CD14-positive monocyte (primary cell): ENCODE measurements at regions not wholly inside any gene's neighbourhood (a gene's known extent, or its start where the extent isn't known, plus 50 kb on each side); places are given as distances from the start of the nearest gene placed in this dataset.

Experiments used
- DNase-seq, 3 donors: peaks; one replicate each; pipeline ENCODE4 v3.0.0-alpha.2; 2011 to 2022
- H2AFZ ChIP-seq: 2 replicates; pipeline ENCODE4 v1.6.0; 2012; ENCODE audit warnings: mild to moderate bottlenecking, low read depth, low read length, inconsistent platforms; ENCODE audit not compliant: insufficient read depth, poor library complexity, severe bottlenecking
- H3K27ac ChIP-seq, 2 donors: 1 replicate in 1 of 2; 2 replicates in 1 of 2; pipeline ENCODE4 v1.5.1; 2012 to 2013; ENCODE audit warnings: low read length in 2 of 2, control low read depth in 1 of 2, inconsistent platforms in 1 of 2, low read depth in 1 of 2, mild to moderate bottlenecking in 1 of 2
- H3K27me3 ChIP-seq, 2 donors: one replicate each; pipeline versions ENCODE4 v1.6.0 to v1.6.1; 2011 to 2013; ENCODE audit warnings: low read length in 2 of 2; ENCODE audit not compliant: control insufficient read depth in 2 of 2, insufficient read depth in 2 of 2
- H3K36me3 ChIP-seq, 2 donors: replicated peaks in 1 of 2; 1 replicate in 1 of 2; 2 replicates in 1 of 2; pipeline versions ENCODE4 v1.5.1 to v1.6.1; 2012 to 2013; ENCODE audit warnings: low read length in 2 of 2, control low read depth in 1 of 2, inconsistent platforms in 1 of 2, mild to moderate bottlenecking in 1 of 2; ENCODE audit not compliant: insufficient read depth in 2 of 2, control insufficient read depth in 1 of 2
- H3K4me1 ChIP-seq, 2 donors: 1 replicate in 1 of 2; 2 replicates in 1 of 2; pipeline versions ENCODE4 v1.5.1 to v1.6.1; 2012 to 2013; ENCODE audit warnings: low read length in 2 of 2, control low read depth in 1 of 2, inconsistent platforms in 1 of 2, mild to moderate bottlenecking in 1 of 2, moderate library complexity in 1 of 2; ENCODE audit not compliant: insufficient read depth in 2 of 2, control insufficient read depth in 1 of 2
- H3K4me2 ChIP-seq: replicated peaks from 2 replicates; pipeline ENCODE3; 2012; ENCODE audit warnings: low read length, moderate library complexity, mild to moderate bottlenecking; ENCODE audit not compliant: poor library complexity, severe bottlenecking; ENCODE audit errors: extremely low read depth
- H3K4me3 ChIP-seq, 3 experiments: fragments of 200-600 bp in 1 of 3; sonication (generic) in 1 of 3; replicated peaks in 1 of 3; 1 replicate in 2 of 3; 2 replicates in 1 of 3; pipeline ENCODE4 v1.5.1; 2011 to 2013; ENCODE audit warnings: low read length in 3 of 3, mild to moderate bottlenecking in 3 of 3, control low read depth in 2 of 3, low read depth in 2 of 3, inconsistent platforms in 1 of 3, moderate library complexity in 1 of 3
- H3K79me2 ChIP-seq: 2 replicates; pipeline ENCODE4 v1.6.0; 2012; ENCODE audit warnings: mild to moderate bottlenecking, control low read depth, inconsistent platforms, low read length, moderate library complexity; ENCODE audit not compliant: insufficient read depth
- H3K9ac ChIP-seq: 2 replicates; pipeline ENCODE4 v1.6.0; 2017; ENCODE audit warnings: low read length, mild to moderate bottlenecking; ENCODE audit not compliant: insufficient read depth, poor library complexity, severe bottlenecking
- H3K9me3 ChIP-seq, 2 donors: replicated peaks in 1 of 2; 1 replicate in 1 of 2; 2 replicates in 1 of 2; pipeline versions ENCODE4 v1.5.1 to v1.6.1; 2012 to 2013; ENCODE audit warnings: low read length in 2 of 2, control low read depth in 1 of 2; ENCODE audit not compliant: control insufficient read depth in 1 of 2, insufficient read depth in 1 of 2
- H4K20me1 ChIP-seq: 2 replicates; pipeline ENCODE4 v1.6.0; 2012; ENCODE audit warnings: mild to moderate bottlenecking, low read length, control low read depth, moderate library complexity; ENCODE audit not compliant: insufficient read depth
- H3K27ac Mint-ChIP-seq, 7 donors: one replicate each; pipeline ENCODE4 v1.8.0; 2020; ENCODE audit warnings: mild to moderate bottlenecking in 7 of 7, mixed read lengths in 7 of 7, moderate library complexity in 6 of 7, inconsistent platforms in 2 of 7
- H3K27me3 Mint-ChIP-seq, 3 donors: one replicate each; pipeline ENCODE4 v1.8.0; 2021 to 2022; ENCODE audit warnings: low read depth in 3 of 3, mild to moderate bottlenecking in 3 of 3, mixed read lengths in 3 of 3, moderate library complexity in 3 of 3, inconsistent platforms in 1 of 3
- H3K36me3 Mint-ChIP-seq, 2 donors: one replicate each; pipeline ENCODE4 v1.8.0; 2020; ENCODE audit warnings: mixed read lengths in 2 of 2, inconsistent platforms in 1 of 2, mild to moderate bottlenecking in 1 of 2
- H3K4me1 Mint-ChIP-seq: one replicate; pipeline ENCODE4 v1.8.0; 2020; ENCODE audit warnings: mild to moderate bottlenecking, mixed read lengths
- H3K4me3 Mint-ChIP-seq, 2 donors: one replicate each; pipeline ENCODE4 v1.8.0; 2020; ENCODE audit warnings: mild to moderate bottlenecking in 2 of 2, mixed read lengths in 2 of 2, moderate library complexity in 1 of 2
- H3K9me3 Mint-ChIP-seq, 7 donors: one replicate each; pipeline ENCODE4 v1.8.0; 2020 to 2022; ENCODE audit warnings: mixed read lengths in 7 of 7, mild to moderate bottlenecking in 6 of 7, moderate library complexity in 6 of 7, inconsistent platforms in 2 of 7
- CTCF ChIP-seq: fragments of 200-600 bp; IDR thresholded peaks from one replicate; pipeline ENCODE4 v1.8.0; 2022; ENCODE audit warnings: antibody characterized with exemption, mild to moderate bottlenecking
- intact Hi-C, 2 donors: fragments of 100-400 bp; cut with micrococcal nuclease; formaldehyde crosslinking; loops; one replicate each; pipeline versions ENCODE4 v1.15.0 to v1.15.1; 2023

- H3K4me2 ChIP-seq, result no peak overlapping the region
- H3K9ac ChIP-seq, result no peak overlapping the region
- no peaks in the 10 kb centered on the region for H3K79me2 ChIP-seq
- peaks cover 0 to 5% (median 2%) of the 10 kb centered on the region in 7 donors for H3K9me3 Mint-ChIP-seq
- H3K27ac ChIP-seq, result no peak overlapping the region
- peaks cover 0 to 2% of the 10 kb centered on the region in 2 donors for H3K36me3 Mint-ChIP-seq
- no peak overlapping the region for H3K4me3 ChIP-seq
- TF ChIP-seq CTCF, result no peak
- H3K4me1 Mint-ChIP-seq, result peaks cover 5% of the 10 kb centered on the region
- no peaks in the 10 kb centered on the region for H3K9me3 ChIP-seq
- no peak overlapping the region for H2AFZ ChIP-seq
- H3K27me3 ChIP-seq, result no peaks in the 10 kb centered on the region
- DNase-seq, result peak in 1 of 3 donors; percentile 31
- H3K4me3 Mint-ChIP-seq, result no peak overlapping the region
- H3K36me3 ChIP-seq, result no peaks in the 10 kb centered on the region
- H3K27me3 Mint-ChIP-seq, result peaks cover 1 to 5% (median 2%) of the 10 kb centered on the region in 3 donors
- intact Hi-C loops, result no loop called here
- H3K27ac Mint-ChIP-seq, result no peak overlapping the region
- H4K20me1 ChIP-seq, result no peaks in the 10 kb centered on the region
- H3K4me1 ChIP-seq, result peaks cover 3 to 6% of the 10 kb centered on the region in 2 donors
Measured at GRCh38 chr6:51241376-51241775, 422.7 kb downstream of the TFAP2B start.

- Mint-ChIP-seq H3K9me3 (peaks cover 0 to 6% (median 0%) of the 10 kb centered on the region in 7 donors), H3K4me3 (no peak overlapping the region), H3K27me3 (no peaks in the 10 kb centered on the region), H3K4me1 (peaks cover 14% of the 10 kb centered on the region), H3K36me3 (peaks cover 0 to 2% of the 10 kb centered on the region in 2 donors), H3K27ac (no peak overlapping the region)
- no peaks in the 10 kb centered on the region for H3K27me3 ChIP-seq
- TF ChIP-seq CTCF, result no peak
- no peak overlapping the region for H3K4me2 ChIP-seq
- H3K36me3 ChIP-seq, result no peaks in the 10 kb centered on the region
- H3K27ac ChIP-seq, result no peak overlapping the region
- H3K4me1 ChIP-seq, result peaks cover 13 to 23% of the 10 kb centered on the region in 2 donors
- no peak overlapping the region for H3K9ac ChIP-seq
- no peak for DNase-seq
- no peak overlapping the region for H2AFZ ChIP-seq
- H3K79me2 ChIP-seq, result no peaks in the 10 kb centered on the region
- no peaks in the 10 kb centered on the region for H3K9me3 ChIP-seq
- H4K20me1 ChIP-seq, result no peaks in the 10 kb centered on the region
- intact Hi-C loops, result no loop called here
- no peak overlapping the region for H3K4me3 ChIP-seq
Measured at GRCh38 chr6:51249798-51250197, 431.1 kb downstream of the TFAP2B start.
